Ishikawa (cell line): ENCODE measurements at regions not wholly inside any gene's neighbourhood (a gene's known extent, or its start where the extent isn't known, plus 50 kb on each side); places are given as distances from the start of the nearest gene placed in this dataset.

Source experiments
- CEBPB ChIP-seq: IDR thresholded peaks from 2 replicates; pipeline ENCODE4 v1.6.1; 2012
- CREB1 ChIP-seq: IDR thresholded peaks from 2 replicates; pipeline ENCODE4 v1.6.1; 2012; ENCODE audit warnings: low read depth
- EGR1 ChIP-seq: IDR thresholded peaks from 2 replicates; pipeline ENCODE4 v1.6.1; 2012
- EP300 ChIP-seq: IDR thresholded peaks from 2 replicates; pipeline ENCODE4 v1.6.1; 2012; ENCODE audit warnings: borderline replicate concordance
- FOXM1 ChIP-seq: IDR thresholded peaks from 2 replicates; pipeline ENCODE4 v1.6.1; 2012; ENCODE audit warnings: low read depth, borderline replicate concordance
- NFIC ChIP-seq: IDR thresholded peaks from 2 replicates; pipeline ENCODE4 v1.6.1; 2012
- RAD21 ChIP-seq: IDR thresholded peaks from 2 replicates; pipeline ENCODE4 v1.6.1; 2012; ENCODE audit warnings: low read depth
- TAF1 ChIP-seq: IDR thresholded peaks from 2 replicates; pipeline ENCODE4 v1.6.1; 2012; ENCODE audit warnings: low read depth, mild to moderate bottlenecking
- TCF12 ChIP-seq: IDR thresholded peaks from 2 replicates; pipeline ENCODE4 v1.6.1; 2012; ENCODE audit warnings: low read depth
- TEAD4 ChIP-seq: IDR thresholded peaks from 2 replicates; pipeline ENCODE4 v1.6.1; 2012
- YY1 ChIP-seq: IDR thresholded peaks from 2 replicates; pipeline ENCODE4 v1.6.1; 2012; ENCODE audit warnings: low read depth
- ZBTB7A ChIP-seq: IDR thresholded peaks from 2 replicates; pipeline ENCODE4 v1.6.1; 2012; ENCODE audit warnings: low read depth
- TF ChIP-seq, protein P1 (sequence below): IDR thresholded peaks from 2 replicates; pipeline ENCODE4 v1.6.1; 2012
- TF ChIP-seq, protein P2 (sequence below): IDR thresholded peaks from 2 replicates; pipeline ENCODE4 v1.6.1; 2012; ENCODE audit warnings: low read depth, mild to moderate bottlenecking
- TF ChIP-seq, protein P3 (sequence below): IDR thresholded peaks from 2 replicates; pipeline ENCODE4 v1.6.1; 2012

DNA sequence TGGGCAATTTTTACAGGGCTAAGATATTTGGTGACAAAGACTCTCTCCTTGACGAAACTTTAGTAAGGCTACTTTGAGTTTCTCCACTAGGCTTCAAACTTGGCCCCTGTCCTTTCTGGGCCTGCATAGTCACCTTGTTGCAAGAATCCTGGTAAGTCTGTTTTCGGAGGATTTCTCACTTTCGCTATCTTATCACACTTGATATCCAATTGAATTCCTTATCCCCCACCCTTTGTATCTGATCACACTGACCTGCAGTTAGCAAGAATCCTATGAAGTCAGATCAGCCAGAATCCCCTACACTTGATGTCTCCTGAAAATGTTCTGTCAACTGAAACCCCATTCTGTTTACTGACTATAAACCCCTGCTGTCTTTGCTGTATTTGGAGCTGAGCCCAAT lies 499.8 kb upstream of the GCFC2 start:
- TF ChIP-seq YY1: no peak
- no peak for TF ChIP-seq CEBPB
- no peak for TF ChIP-seq CREB1
- TF ChIP-seq, protein P1, sequence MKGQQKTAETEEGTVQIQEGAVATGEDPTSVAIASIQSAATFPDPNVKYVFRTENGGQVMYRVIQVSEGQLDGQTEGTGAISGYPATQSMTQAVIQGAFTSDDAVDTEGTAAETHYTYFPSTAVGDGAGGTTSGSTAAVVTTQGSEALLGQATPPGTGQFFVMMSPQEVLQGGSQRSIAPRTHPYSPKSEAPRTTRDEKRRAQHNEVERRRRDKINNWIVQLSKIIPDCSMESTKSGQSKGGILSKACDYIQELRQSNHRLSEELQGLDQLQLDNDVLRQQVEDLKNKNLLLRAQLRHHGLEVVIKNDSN: no peak
- no peak for TF ChIP-seq ZBTB7A
- no peak for TF ChIP-seq EGR1
- TF ChIP-seq, protein P2, sequence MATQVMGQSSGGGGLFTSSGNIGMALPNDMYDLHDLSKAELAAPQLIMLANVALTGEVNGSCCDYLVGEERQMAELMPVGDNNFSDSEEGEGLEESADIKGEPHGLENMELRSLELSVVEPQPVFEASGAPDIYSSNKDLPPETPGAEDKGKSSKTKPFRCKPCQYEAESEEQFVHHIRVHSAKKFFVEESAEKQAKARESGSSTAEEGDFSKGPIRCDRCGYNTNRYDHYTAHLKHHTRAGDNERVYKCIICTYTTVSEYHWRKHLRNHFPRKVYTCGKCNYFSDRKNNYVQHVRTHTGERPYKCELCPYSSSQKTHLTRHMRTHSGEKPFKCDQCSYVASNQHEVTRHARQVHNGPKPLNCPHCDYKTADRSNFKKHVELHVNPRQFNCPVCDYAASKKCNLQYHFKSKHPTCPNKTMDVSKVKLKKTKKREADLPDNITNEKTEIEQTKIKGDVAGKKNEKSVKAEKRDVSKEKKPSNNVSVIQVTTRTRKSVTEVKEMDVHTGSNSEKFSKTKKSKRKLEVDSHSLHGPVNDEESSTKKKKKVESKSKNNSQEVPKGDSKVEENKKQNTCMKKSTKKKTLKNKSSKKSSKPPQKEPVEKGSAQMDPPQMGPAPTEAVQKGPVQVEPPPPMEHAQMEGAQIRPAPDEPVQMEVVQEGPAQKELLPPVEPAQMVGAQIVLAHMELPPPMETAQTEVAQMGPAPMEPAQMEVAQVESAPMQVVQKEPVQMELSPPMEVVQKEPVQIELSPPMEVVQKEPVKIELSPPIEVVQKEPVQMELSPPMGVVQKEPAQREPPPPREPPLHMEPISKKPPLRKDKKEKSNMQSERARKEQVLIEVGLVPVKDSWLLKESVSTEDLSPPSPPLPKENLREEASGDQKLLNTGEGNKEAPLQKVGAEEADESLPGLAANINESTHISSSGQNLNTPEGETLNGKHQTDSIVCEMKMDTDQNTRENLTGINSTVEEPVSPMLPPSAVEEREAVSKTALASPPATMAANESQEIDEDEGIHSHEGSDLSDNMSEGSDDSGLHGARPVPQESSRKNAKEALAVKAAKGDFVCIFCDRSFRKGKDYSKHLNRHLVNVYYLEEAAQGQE: no peak
- TF ChIP-seq NFIC: no peak
- TF ChIP-seq TEAD4: no peak
- no peak for TF ChIP-seq TAF1
- TF ChIP-seq, protein P3, sequence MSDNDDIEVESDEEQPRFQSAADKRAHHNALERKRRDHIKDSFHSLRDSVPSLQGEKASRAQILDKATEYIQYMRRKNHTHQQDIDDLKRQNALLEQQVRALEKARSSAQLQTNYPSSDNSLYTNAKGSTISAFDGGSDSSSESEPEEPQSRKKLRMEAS: no peak
- TF ChIP-seq FOXM1: no peak
- TF ChIP-seq EP300: no peak

DNA sequence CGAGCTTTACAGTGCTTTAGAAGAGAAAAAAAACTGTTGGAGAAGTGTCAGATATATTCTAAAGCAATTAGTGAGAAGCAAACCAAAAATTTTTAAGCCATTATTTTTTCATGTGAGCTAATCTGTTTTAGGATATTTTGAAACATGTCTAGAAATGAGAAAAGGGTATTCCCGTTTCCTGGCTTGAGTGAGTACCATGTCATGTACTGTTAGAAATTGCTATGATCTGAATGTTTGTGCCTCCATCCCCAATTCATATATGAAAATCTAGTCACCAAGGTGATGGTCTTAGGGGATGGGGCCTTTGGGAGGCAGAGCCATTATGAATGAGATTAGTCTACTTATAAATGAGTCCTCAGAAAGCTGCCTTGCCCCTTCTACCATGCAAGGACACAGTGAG lies 493.3 kb upstream of the GCFC2 start:
- TF ChIP-seq RAD21 (no peak), NFIC (no peak), TEAD4 (no peak), FOXM1 (no peak), EP300 (no peak), CREB1 (no peak), EGR1 (no peak), TAF1 (no peak), YY1 (no peak), TCF12 (no peak), ZBTB7A (no peak), CEBPB (no peak)
- TF ChIP-seq, protein P3: no peak
- TF ChIP-seq, protein P1: no peak
- TF ChIP-seq, protein P2: no peak

DNA sequence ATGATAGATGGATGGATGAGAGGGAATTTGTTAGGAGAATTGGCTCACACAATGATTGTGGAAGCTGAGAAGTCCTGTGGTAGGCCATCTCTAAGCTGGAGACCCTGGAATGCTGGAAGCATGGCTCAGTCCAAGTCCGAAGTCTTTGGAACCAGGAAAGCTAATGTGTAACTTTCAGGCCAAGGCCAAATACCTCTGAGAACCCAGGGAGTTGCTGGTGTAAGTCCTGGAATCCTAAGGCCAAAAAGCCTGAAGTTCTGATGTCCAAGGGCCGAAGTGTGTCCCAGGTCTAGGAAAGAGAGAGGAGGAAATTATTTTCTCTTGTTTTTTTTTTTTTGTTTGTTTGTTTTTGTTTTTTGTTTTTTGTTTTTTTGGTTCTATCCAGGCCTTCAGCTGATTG lies 492.2 kb upstream of the GCFC2 start:
- TF ChIP-seq TAF1 (no peak), ZBTB7A (no peak), RAD21 (no peak), FOXM1 (no peak), EP300 (no peak), CEBPB (no peak), TEAD4 (no peak), TCF12 (no peak), YY1 (no peak), CREB1 (no peak), EGR1 (no peak)
- TF ChIP-seq, protein P1: no peak
- TF ChIP-seq, protein P3: no peak
- TF ChIP-seq, protein P2: no peak

DNA sequence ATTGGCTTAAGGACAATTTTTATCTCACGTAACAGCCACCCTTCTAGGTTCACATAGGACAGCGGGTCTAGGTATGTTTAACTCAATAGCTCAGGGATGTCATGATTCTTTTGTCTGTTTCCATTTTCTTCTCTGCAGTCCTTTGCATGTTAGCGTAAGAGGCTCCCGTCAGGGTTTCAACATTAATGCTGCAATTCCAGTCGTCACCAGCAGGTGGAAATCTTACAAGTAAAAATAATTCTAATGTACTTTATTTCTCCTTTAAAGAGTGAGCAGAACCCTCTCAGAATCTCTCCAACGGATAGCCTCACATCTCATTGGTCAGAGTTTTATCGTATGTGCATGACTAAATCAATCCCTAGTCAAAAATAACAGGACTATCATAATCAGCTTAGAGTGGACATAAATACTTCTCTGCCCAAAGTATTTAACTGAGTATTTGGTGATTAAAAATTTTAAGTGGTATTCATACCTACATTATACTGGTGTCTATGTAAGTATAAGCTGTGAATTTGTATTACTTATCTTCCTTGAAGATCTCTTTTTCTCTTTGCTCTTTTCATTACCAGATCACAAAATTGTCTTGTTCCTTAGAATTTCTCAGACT lies 487.2 kb upstream of the GCFC2 start:
- TF ChIP-seq RAD21: peak; percentile 38
- TF ChIP-seq, protein P3: no peak
- TF ChIP-seq NFIC: no peak
- no peak for TF ChIP-seq FOXM1
- TF ChIP-seq ZBTB7A: no peak
- TF ChIP-seq, protein P2: no peak
- no peak for TF ChIP-seq TAF1
